GM13976 (cell line): ENCODE measurements at regions not wholly inside any gene's neighbourhood (a gene's known extent, or its start where the extent isn't known, plus 50 kb on each side); places are given as distances from the start of the nearest gene placed in this dataset.

ENCODE experiments used
- DNase-seq: peaks from one replicate; pipeline ENCODE4 v3.0.0; 2012; ENCODE audit warnings: low spot score
- CTCF ChIP-seq: IDR thresholded peaks from 2 replicates; pipeline ENCODE4 v1.5.1; 2012; ENCODE audit warnings: borderline replicate concordance, mild to moderate bottlenecking; ENCODE audit not compliant: insufficient read depth; ENCODE audit errors: extremely low read depth, missing control alignments, control extremely low read depth
- in situ Hi-C: fragments of 300-500 bp; cut with MboI; formaldehyde crosslinking; loops from one replicate; pipeline ENCODE4 v1.12.0; 2022; ENCODE audit warnings: low sequenced_read_pairs, mixed read lengths, inconsistent platforms; ENCODE audit not compliant: unreplicated experiment

GRCh38 chr4:31947101-31947500 is 1226.9 kb downstream of the PCDH7 start:
- DNase-seq: no peak
- no peak for TF ChIP-seq CTCF
- in situ Hi-C loops: no loop called here

GRCh38 chr4:31949045-31949444 is 1228.9 kb downstream of the PCDH7 start:
- no peak for TF ChIP-seq CTCF
- in situ Hi-C loops: no loop called here
- no peak for DNase-seq

DNA sequence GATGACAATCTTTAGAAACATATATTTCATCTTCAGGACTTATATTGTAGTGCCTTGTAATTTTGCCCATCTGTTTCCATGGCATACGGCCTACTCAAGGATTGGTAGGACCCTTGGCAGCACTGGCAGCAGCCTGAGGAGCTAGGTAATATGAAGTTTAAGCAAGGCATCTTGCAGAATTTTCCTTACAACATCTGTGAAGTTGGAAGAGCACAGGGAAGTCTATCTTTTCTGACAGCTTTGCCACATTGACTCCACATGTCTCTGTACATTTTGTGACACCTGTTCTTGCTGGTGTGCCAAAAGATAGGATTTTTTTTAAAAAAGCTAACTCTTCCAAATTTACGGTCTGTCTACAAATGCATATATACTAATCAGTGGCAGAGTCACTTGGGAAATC is 1235.2 kb downstream of the PCDH7 start:
- TF ChIP-seq CTCF: no peak
- in situ Hi-C loops: no loop called here
- no peak for DNase-seq

- TF ChIP-seq CTCF: no peak
- in situ Hi-C loops: no loop called here
- DNase-seq: no peak
These were observed 1239.8 kb downstream of the PCDH7 start for GRCh38 chr4:31959972-31960371.

GRCh38 chr4:31964685-31965084 is 1244.5 kb downstream of the PCDH7 start:
- no peak for TF ChIP-seq CTCF
- DNase-seq: no peak
- in situ Hi-C loops: no loop called here

DNA sequence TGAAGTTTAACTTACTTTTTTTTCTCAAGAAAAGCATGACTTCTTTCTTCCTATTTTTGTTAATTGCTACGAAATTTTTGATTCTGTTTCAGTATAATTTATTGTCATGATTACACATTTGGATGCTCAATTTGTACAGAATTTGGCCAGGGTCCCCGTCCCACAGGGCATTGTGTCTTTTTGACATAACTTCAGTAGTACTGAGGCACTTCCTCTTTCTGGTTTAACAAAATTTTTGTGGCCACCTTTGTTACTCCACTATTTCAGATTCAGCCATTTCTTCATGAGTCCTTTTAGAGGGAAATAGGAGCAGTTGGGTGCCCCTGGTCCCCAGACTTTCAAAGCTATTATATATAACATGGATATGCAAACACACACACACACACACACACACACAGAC is 1248.7 kb downstream of the PCDH7 start:
- no peak for TF ChIP-seq CTCF
- DNase-seq: no peak
- in situ Hi-C loops: no loop called here

DNA sequence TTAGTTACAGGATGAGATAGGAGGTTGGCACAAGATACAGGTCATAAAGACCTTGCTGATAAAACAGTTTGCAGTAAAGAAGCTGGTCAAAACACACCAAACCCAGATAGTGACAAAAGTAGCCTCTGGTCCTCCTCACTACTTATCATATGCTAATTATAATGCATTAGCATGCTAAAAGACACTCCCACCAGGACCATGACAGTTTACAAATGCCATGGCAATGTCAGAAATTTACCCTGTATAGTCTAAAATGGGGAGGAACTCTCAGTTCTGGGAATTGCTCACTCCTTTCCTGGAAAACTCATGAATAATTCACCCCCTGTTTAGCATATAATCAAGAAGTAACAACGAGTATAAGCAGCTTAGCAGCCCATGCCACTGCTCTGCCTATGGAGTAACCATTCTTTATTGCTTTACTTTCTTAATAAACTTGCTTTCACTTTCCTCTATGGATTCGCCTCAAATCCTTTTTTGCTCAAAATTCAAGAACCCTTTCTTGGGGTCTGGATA is 1254.4 kb downstream of the PCDH7 start:
- no peak for DNase-seq
- no peak for TF ChIP-seq CTCF
- in situ Hi-C loops: no loop called here
